ENCODE measurements at regions not wholly inside any gene's neighbourhood (a gene's known extent, or its start where the extent isn't known, plus 50 kb on each side); places are given as distances from the start of the nearest gene placed in this dataset.
A peak's percentile ranks its signal among the peaks of the same experiment; 100 is the strongest.

DNA sequence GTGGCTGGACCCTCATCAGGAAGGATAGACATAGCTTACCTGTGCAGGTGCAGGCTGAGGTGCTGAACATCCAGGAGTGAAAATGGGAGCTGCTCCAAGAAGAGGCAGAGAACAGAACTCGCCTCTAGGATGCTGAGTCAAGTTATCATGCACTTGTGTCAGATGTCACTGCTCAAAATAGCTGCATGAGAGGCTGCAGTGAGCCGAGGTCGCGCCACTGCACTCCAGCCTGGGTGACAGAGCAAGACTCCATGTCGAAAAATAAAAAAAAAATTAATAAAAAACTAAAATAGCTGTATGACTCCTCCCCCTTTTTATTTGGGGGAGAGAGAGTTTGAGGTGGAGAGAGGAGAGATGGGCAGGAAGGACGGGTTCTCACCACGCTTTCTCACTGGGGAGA, 148.8 kb downstream of the FOXL1 start:
- H3K36me3 ChIP-seq (ENCODE audit: control insufficient read depth in 1 of 2, insufficient read depth in 2 of 2, low read length in 1 of 2), result no peaks in the 10 kb centered on the region
- intact Hi-C loops (cut with DNase I), result no loop called here
- H3K4me3 ChIP-seq (ENCODE audit: low read length in 2 of 2), result no peak overlapping the region
- no peak for DNase-seq
- H3K4me1 ChIP-seq (ENCODE audit: control insufficient read depth in 1 of 2, insufficient read depth in 2 of 2, low read length in 2 of 2), result no peaks in the 10 kb centered on the region
- H3K27ac ChIP-seq (ENCODE audit: low read depth in 1 of 2, low read length in 2 of 2), result no peak overlapping the region
- 86 to 88% methylated on average over 7 of the region's 7 CpGs for WGBS, 2 donors
- H3K9me3 ChIP-seq (ENCODE audit: control insufficient read depth, low read length), result no peaks in the 10 kb centered on the region
- no peaks in the 10 kb centered on the region for H3K27me3 ChIP-seq (ENCODE audit: control insufficient read depth in 1 of 2, insufficient read depth in 2 of 2, low read length in 1 of 2)
- no peak for ATAC-seq (ENCODE audit: low FRiP score)

DNA sequence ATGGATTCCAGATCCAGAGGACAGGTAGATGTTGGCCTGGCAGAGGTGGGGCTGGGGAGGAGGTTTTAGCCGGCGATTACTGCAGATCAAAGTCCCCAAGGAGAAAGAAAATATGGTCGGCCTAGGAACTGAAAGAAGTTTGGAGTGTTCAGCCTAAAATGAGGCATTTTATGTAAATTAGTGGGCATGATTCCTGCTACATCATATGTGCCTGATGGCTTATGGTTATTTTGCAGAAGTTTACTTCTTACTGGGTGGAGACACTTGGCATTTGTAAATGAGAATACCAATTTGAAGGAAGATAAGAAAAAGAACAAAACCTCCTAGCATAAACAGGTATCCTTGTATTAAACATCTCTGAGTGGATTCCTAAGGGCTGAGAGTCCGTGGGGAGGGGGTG, 149.3 kb downstream of the FOXL1 start:
- Histone ChIP-seq H3K27me3 (ENCODE audit: control insufficient read depth in 1 of 2, insufficient read depth in 2 of 2, low read length in 1 of 2) (no peaks in the 10 kb centered on the region), H3K4me1 (ENCODE audit: control insufficient read depth in 1 of 2, insufficient read depth in 2 of 2, low read length in 2 of 2) (no peaks in the 10 kb centered on the region), H3K36me3 (ENCODE audit: control insufficient read depth in 1 of 2, insufficient read depth in 2 of 2, low read length in 1 of 2) (no peaks in the 10 kb centered on the region), H3K9me3 (ENCODE audit: control insufficient read depth, low read length) (no peaks in the 10 kb centered on the region), H3K27ac (ENCODE audit: low read depth in 1 of 2, low read length in 2 of 2) (no peak overlapping the region), H3K4me3 (ENCODE audit: low read length in 2 of 2) (no peak overlapping the region)
- WGBS, 2 donors, result 91 to 92% methylated on average over 4 of the region's 4 CpGs
- DNase-seq, result no peak
- ATAC-seq (ENCODE audit: low FRiP score), result no peak
- intact Hi-C loops (cut with DNase I), result no loop called here

DNA sequence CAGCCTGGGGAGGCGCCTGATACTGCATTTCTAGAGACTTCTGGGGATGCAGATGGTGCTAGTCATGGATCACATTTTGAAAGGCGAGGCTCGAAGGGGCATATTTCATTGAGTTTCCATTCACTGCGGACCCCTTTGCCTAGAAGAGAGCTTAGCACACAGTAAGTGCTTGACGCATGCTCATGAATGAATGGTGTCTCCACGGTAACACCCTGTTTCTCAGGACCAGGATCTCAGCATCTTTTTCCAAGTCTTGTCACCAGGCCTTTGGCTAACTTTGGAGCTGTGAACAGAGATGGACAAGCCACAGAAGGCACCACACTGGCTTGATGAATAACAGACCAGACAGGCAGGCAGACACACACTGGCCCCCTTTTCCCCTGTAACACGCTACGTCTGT, 151.3 kb downstream of the FOXL1 start:
- no peaks in the 10 kb centered on the region for H3K9me3 ChIP-seq (ENCODE audit: control insufficient read depth, low read length)
- H3K27ac ChIP-seq (ENCODE audit: low read depth in 1 of 2, low read length in 2 of 2), result no peak overlapping the region
- H3K4me3 ChIP-seq (ENCODE audit: low read length in 2 of 2), result no peak overlapping the region
- ATAC-seq (ENCODE audit: low FRiP score) (no peak), DNase-seq (no peak)
- intact Hi-C loops (cut with DNase I), result no loop called here
- H3K27me3 ChIP-seq (ENCODE audit: control insufficient read depth in 1 of 2, insufficient read depth in 2 of 2, low read length in 1 of 2), result no peaks in the 10 kb centered on the region
- 94 to 95% methylated on average over 8 of the region's 8 CpGs for WGBS, 2 donors
- no peaks in the 10 kb centered on the region for H3K4me1 ChIP-seq (ENCODE audit: control insufficient read depth in 1 of 2, insufficient read depth in 2 of 2, low read length in 2 of 2)
- H3K36me3 ChIP-seq (ENCODE audit: control insufficient read depth in 1 of 2, insufficient read depth in 2 of 2, low read length in 1 of 2), result no peaks in the 10 kb centered on the region

DNA sequence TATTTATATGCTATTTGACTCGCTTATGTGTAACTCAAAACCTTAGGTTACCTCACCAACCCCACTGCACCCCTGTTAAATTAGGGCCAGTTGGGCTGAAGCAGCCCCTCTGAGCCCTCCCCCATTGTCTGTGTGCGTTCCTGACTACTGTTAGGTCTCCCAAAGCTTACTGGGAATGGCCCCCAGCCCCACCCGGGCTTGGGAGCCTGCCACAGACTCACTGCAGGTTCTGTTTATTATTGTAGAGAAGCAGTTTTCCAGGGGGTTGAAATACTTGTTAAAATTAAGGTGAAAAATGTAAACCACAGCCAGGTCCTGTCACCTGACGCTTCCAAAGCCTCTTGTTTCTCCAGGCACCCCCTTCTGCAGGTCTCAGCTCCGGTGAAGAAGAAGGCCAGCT, 151.7 kb downstream of the FOXL1 start:
- Histone ChIP-seq H3K27ac (ENCODE audit: low read depth in 1 of 2, low read length in 2 of 2) (no peak overlapping the region), H3K9me3 (ENCODE audit: control insufficient read depth, low read length) (no peaks in the 10 kb centered on the region), H3K4me1 (ENCODE audit: control insufficient read depth in 1 of 2, insufficient read depth in 2 of 2, low read length in 2 of 2) (no peaks in the 10 kb centered on the region), H3K36me3 (ENCODE audit: control insufficient read depth in 1 of 2, insufficient read depth in 2 of 2, low read length in 1 of 2) (no peaks in the 10 kb centered on the region), H3K4me3 (ENCODE audit: low read length in 2 of 2) (no peak overlapping the region), H3K27me3 (ENCODE audit: control insufficient read depth in 1 of 2, insufficient read depth in 2 of 2, low read length in 1 of 2) (no peaks in the 10 kb centered on the region)
- WGBS, 2 donors, result 81 to 91% methylated on average over 5 of the region's 5 CpGs
- DNase-seq (no peak), ATAC-seq (ENCODE audit: low FRiP score) (no peak)
- intact Hi-C loops (cut with DNase I), result no loop called here

DNA sequence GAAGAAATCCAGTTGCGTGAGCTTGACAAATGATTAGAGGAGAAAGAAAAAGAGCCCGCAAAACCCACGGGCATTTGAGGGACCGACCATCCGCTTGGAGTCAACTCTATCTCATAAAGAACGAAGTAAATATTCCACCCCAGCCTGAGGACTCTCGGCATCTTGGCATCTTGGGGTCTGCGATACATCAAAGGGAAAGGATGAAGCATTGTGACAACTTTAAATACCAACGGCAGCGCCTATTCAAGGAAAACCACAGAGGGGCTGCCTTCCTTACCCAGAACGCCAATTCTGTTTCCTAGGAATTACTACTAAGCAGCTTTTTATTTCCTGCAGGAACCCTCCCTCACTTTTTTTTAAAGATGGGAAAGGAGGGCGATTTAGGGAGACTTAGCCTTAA, 152.2 kb downstream of the FOXL1 start:
- H3K4me3 ChIP-seq (ENCODE audit: low read length in 2 of 2), result no peak overlapping the region
- no peaks in the 10 kb centered on the region for H3K9me3 ChIP-seq (ENCODE audit: control insufficient read depth, low read length)
- DNase-seq, result no peak
- ATAC-seq (ENCODE audit: low FRiP score), result no peak
- H3K27ac ChIP-seq (ENCODE audit: low read depth in 1 of 2, low read length in 2 of 2), result no peak overlapping the region
- H3K27me3 ChIP-seq (ENCODE audit: control insufficient read depth in 1 of 2, insufficient read depth in 2 of 2, low read length in 1 of 2), result no peaks in the 10 kb centered on the region
- no peaks in the 10 kb centered on the region for H3K36me3 ChIP-seq (ENCODE audit: control insufficient read depth in 1 of 2, insufficient read depth in 2 of 2, low read length in 1 of 2)
- WGBS, 2 donors, result 89 to 92% methylated on average over 12 of the region's 12 CpGs
- no peaks in the 10 kb centered on the region for H3K4me1 ChIP-seq (ENCODE audit: control insufficient read depth in 1 of 2, insufficient read depth in 2 of 2, low read length in 2 of 2)
- intact Hi-C loops (cut with DNase I), result no loop called here

DNA sequence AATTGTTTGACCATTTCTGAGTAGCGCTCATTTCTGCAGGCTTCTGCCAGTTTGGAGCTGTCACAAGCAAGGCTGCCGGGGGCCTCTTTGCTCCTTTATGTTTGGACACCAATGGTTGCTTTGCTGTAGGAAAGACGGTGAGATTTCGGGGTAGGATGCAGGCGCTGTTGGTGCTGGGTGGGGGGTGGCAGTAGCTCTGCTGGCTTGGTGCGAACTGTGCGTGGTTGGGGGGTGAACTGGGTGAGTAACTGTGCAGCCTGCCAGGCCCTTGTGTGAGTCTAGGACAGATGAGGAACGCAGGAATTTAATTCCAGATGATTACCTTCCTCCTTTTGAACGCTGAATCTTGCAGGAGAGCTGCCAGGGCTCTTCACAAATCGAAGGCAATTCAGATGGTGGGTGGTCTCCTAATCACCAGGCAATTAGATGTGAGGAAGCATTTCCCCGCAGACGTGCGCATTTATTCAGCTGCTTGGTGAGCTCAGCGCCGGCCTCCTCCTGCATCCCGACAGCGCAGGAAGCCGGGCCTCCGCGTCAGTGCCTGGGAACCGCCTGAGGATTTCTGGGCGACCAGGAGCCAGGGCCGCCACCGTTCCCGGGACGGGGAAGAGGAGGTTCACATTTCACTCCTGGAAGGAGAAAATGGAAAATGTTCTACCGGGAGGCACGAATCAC, 154.4 kb downstream of the FOXL1 start:
- intact Hi-C loops (cut with DNase I), result no loop called here
- DNase-seq, result no peak
- Histone ChIP-seq H3K27me3 (ENCODE audit: control insufficient read depth in 1 of 2, insufficient read depth in 2 of 2, low read length in 1 of 2) (no peaks in the 10 kb centered on the region), H3K36me3 (ENCODE audit: control insufficient read depth in 1 of 2, insufficient read depth in 2 of 2, low read length in 1 of 2) (no peaks in the 10 kb centered on the region), H3K4me3 (ENCODE audit: low read length in 2 of 2) (no peak overlapping the region), H3K27ac (ENCODE audit: low read depth in 1 of 2, low read length in 2 of 2) (no peak overlapping the region), H3K4me1 (ENCODE audit: control insufficient read depth in 1 of 2, insufficient read depth in 2 of 2, low read length in 2 of 2) (no peaks in the 10 kb centered on the region), H3K9me3 (ENCODE audit: control insufficient read depth, low read length) (no peaks in the 10 kb centered on the region)
- peak; percentile 13 for ATAC-seq (ENCODE audit: low FRiP score)
- WGBS, 2 donors, result 73 to 79% methylated on average over 28 of the region's 28 CpGs

DNA sequence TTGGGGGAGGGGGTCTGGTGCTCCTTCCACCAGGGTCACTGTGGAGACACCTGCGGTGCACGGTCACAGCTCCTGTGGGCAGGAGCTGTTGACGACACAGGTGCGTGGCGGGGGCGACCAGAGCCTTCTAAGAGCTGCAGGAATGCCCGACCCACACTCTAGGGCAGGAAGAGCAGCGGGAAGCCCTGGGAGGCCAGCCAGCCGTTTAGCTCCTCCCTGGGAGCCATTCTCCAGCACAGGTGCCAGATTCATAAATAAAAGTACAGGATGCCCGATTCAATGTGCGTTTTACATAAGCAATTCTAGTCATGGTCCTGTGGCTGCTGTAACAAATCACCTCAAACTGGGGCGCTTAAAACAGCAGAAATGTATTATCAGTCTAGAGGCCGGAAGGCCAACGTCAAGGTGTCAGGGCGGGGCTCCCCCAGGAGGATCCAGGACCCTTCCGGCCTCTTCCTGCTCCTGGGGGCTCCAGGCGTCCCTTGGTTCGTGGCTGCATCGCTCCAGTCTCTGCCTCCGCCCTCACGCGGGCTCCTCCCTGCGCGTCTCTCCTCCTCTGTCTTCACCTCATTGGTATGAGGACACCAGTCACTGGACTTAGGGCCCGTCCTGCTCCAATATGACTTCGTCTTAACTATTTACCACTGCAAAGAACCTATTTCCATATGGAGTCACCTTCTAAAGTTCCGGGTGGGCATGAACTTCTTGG, 155.4 kb downstream of the FOXL1 start:
- H3K36me3 ChIP-seq (ENCODE audit: control insufficient read depth in 1 of 2, insufficient read depth in 2 of 2, low read length in 1 of 2), result no peaks in the 10 kb centered on the region
- no peak overlapping the region for H3K4me3 ChIP-seq (ENCODE audit: low read length in 2 of 2)
- intact Hi-C loops (cut with DNase I), result no loop called here
- no peak for DNase-seq
- H3K9me3 ChIP-seq (ENCODE audit: control insufficient read depth, low read length), result no peaks in the 10 kb centered on the region
- no peak overlapping the region for H3K27ac ChIP-seq (ENCODE audit: low read depth in 1 of 2, low read length in 2 of 2)
- WGBS, 2 donors, result 89% methylated on average over 27 of the region's 27 CpGs
- H3K4me1 ChIP-seq (ENCODE audit: control insufficient read depth in 1 of 2, insufficient read depth in 2 of 2, low read length in 2 of 2), result no peaks in the 10 kb centered on the region
- no peak for ATAC-seq (ENCODE audit: low FRiP score)
- H3K27me3 ChIP-seq (ENCODE audit: control insufficient read depth in 1 of 2, insufficient read depth in 2 of 2, low read length in 1 of 2), result no peaks in the 10 kb centered on the region

DNA sequence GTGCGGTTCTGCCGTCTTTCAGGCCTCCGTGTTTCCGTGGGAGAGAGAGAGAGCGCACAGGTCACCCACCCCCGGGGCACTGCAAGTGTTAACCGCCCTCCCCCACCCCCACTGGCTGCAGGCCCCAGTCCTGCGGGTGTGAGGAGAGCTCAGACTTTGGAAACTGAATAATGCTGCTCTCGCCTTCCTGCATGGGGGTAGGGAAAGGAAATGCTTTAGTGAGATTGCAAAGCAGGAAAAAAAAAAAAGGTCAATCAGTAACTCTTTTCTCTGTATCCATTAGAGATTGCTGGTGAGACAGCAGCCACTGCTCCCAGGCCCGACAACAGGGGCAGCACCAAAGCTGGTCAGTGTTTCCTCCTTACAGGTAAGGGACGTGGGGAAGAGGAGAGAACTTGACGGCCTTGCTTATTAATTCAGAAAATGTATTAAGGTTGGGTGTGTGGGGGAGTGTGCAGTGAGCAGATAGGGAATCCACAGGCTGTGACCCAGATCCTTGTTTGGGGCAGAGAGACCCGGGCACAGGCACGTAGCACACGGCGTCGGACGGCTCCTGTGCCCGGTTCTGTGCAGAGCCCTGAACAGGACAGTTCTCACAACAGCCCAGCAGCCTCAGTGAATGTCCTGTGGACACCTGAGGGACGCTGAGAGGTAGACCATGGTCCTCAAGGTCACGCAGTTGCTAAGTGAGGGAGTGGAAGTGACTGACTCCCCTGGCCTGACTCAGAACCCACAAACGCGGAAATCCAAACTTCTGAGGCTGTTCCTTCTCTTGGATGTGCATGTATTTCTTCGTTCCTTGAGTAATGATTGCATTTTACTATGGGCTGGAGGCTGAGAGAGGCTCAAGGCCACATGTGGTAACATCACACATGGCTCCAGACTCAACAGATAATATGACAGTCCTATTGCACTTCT, 156.5 kb downstream of the FOXL1 start:
- intact Hi-C loops (cut with DNase I), result no loop called here
- Histone ChIP-seq H3K4me3 (ENCODE audit: low read length in 2 of 2) (no peak overlapping the region), H3K4me1 (ENCODE audit: control insufficient read depth in 1 of 2, insufficient read depth in 2 of 2, low read length in 2 of 2) (no peaks in the 10 kb centered on the region), H3K9me3 (ENCODE audit: control insufficient read depth, low read length) (no peaks in the 10 kb centered on the region), H3K27ac (ENCODE audit: low read depth in 1 of 2, low read length in 2 of 2) (no peak overlapping the region), H3K36me3 (ENCODE audit: control insufficient read depth in 1 of 2, insufficient read depth in 2 of 2, low read length in 1 of 2) (no peaks in the 10 kb centered on the region), H3K27me3 (ENCODE audit: control insufficient read depth in 1 of 2, insufficient read depth in 2 of 2, low read length in 1 of 2) (no peaks in the 10 kb centered on the region)
- DNase-seq (no peak), ATAC-seq (ENCODE audit: low FRiP score) (no peak)
- WGBS, 2 donors, result 81 to 83% methylated on average over 24 of the region's 24 CpGs

Measured in aorta (tissue), 5 donors.